Liver (tissue), 8 donors: ENCODE measurements at regions not wholly inside any gene's neighbourhood (a gene's known extent, or its start where the extent isn't known, plus 50 kb on each side); places are given as distances from the start of the nearest gene placed in this dataset.

Experiments
- DNase-seq: peaks from one replicate; pipeline ENCODE4 v3.0.0-alpha.2; 2017; ENCODE audit warnings: low spot score
- H3K27ac ChIP-seq, 2 donors: one replicate each; pipeline ENCODE4 v1.7.0; 2013; ENCODE audit warnings: inconsistent platforms in 2 of 2, low read length in 2 of 2, control low read depth in 1 of 2, low read depth in 1 of 2, mild to moderate bottlenecking in 1 of 2
- H3K27me3 ChIP-seq, 4 donors: one replicate each; pipeline versions ENCODE4 v1.6.1 to v1.7.0; 2013; ENCODE audit warnings: low read length in 3 of 4, inconsistent platforms in 1 of 4, mild to moderate bottlenecking in 1 of 4, moderate library complexity in 1 of 4; ENCODE audit not compliant: control insufficient read depth in 4 of 4, insufficient read depth in 4 of 4
- H3K36me3 ChIP-seq, 4 donors: one replicate each; pipeline versions ENCODE4 v1.6.1 to v1.7.0; 2013; ENCODE audit warnings: low read length in 3 of 4, mild to moderate bottlenecking in 3 of 4, low read depth in 1 of 4, moderate library complexity in 1 of 4; ENCODE audit not compliant: control insufficient read depth in 4 of 4, insufficient read depth in 3 of 4
- H3K4me1 ChIP-seq, 4 donors: one replicate each; pipeline versions ENCODE4 v1.6.1 to v1.7.0; 2013; ENCODE audit warnings: low read length in 3 of 4, mild to moderate bottlenecking in 3 of 4, moderate library complexity in 1 of 4; ENCODE audit not compliant: control insufficient read depth in 4 of 4, insufficient read depth in 4 of 4
- H3K4me3 ChIP-seq, 3 donors: one replicate each; pipeline versions ENCODE4 v1.6.1 to v1.7.0; 2013; ENCODE audit warnings: low read length in 3 of 3, control low read depth in 1 of 3, low read depth in 1 of 3, mild to moderate bottlenecking in 1 of 3
- H3K9ac ChIP-seq, 2 donors: one replicate each; pipeline ENCODE4 v1.7.0; 2013; ENCODE audit warnings: low read length in 2 of 2, mild to moderate bottlenecking in 2 of 2, moderate library complexity in 2 of 2, control low read depth in 1 of 2, low read depth in 1 of 2
- H3K9me3 ChIP-seq, 4 donors: one replicate each; pipeline versions ENCODE4 v1.6.1 to v1.7.0; 2013; ENCODE audit warnings: low read length in 3 of 4; ENCODE audit not compliant: control insufficient read depth in 4 of 4
- EGR1 ChIP-seq, 2 donors: IDR thresholded peaks; 2 replicates each; pipeline ENCODE4 v1.6.1; 2016 to 2018; ENCODE audit warnings: antibody characterized with exemption in 2 of 2, low read depth in 2 of 2
- FOXA1 ChIP-seq: IDR thresholded peaks from 2 replicates; pipeline ENCODE4 v1.6.1; 2016; ENCODE audit warnings: antibody characterized with exemption
- FOXA2 ChIP-seq: IDR thresholded peaks from 2 replicates; pipeline ENCODE4 v1.6.1; 2016; ENCODE audit warnings: antibody characterized with exemption
- NR2F2 ChIP-seq: IDR thresholded peaks from 2 replicates; pipeline ENCODE4 v1.6.1; 2016; ENCODE audit warnings: antibody characterized with exemption
- SP1 ChIP-seq: IDR thresholded peaks from 2 replicates; pipeline ENCODE4 v1.6.1; 2018; ENCODE audit warnings: antibody characterized with exemption, mild to moderate bottlenecking
- YY1 ChIP-seq: IDR thresholded peaks from 2 replicates; pipeline ENCODE4 v1.6.1; 2016; ENCODE audit warnings: antibody characterized with exemption, mild to moderate bottlenecking
- WGBS: extraction: QIAGEN DNeasy Blood & Tissue Kit; methylation state at CpG from one replicate; pipeline ENCODE4 v1.1.7; 2013; 5-methylcytosine and 5-hydroxymethylcytosine counted together
- TF ChIP-seq, protein P1 (sequence below): IDR thresholded peaks from 2 replicates; pipeline ENCODE4 v1.6.1; 2016; ENCODE audit warnings: antibody characterized with exemption
- TF ChIP-seq, protein P2 (sequence below): IDR thresholded peaks from 2 replicates; pipeline ENCODE4 v1.6.1; 2016; ENCODE audit warnings: antibody characterized with exemption, mild to moderate bottlenecking
- TF ChIP-seq, protein P3 (sequence below): fragments of 150-350 bp; IDR thresholded peaks from 2 replicates; pipeline ENCODE4 v1.5.1; 2017; ENCODE audit warnings: improper control_type of control experiment, low read depth, low read length; ENCODE audit not compliant: missing input control
- TF ChIP-seq, protein P4 (sequence below): IDR thresholded peaks from 2 replicates; pipeline ENCODE4 v1.6.1; 2016; ENCODE audit warnings: antibody characterized with exemption
- donor health status: healthy.
- donor health status: healthy.
- donor health status: healthy.
- donor health status: healthy.
- donor health status: healthy.

DNA sequence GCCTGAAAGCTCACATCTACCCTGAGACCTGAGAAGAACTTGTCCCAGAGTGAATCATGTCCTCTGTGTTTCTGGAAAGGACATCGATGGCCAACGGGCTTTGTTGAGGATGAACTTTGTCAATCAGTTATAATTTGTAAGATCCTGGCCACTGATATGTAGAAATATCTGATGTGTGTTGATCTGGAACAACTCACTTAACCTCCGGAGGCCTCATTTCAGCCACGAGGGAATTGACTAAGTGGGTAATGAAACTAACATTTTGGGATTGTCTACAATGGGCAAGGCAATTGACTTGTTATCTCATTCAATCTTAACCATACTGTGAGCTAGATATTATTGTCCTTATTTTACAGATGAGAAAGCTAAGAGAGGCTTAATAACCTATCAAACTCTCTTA is 468.1 kb upstream of the NRP1 start:
- no peak overlapping the region for H3K9ac ChIP-seq
- no peak overlapping the region for H3K27ac ChIP-seq
- no peak for DNase-seq
- peaks cover 2 to 9% (median 9%) of the 10 kb centered on the region in 4 donors for H3K4me1 ChIP-seq
- H3K27me3 ChIP-seq = no peaks in the 10 kb centered on the region
- WGBS = 95% methylated on average over 4 of the region's 4 CpGs
- H3K36me3 ChIP-seq = no peaks in the 10 kb centered on the region
- TF ChIP-seq NR2F2 (no peak), EGR1 (IDR thresholded peaks at IDR 0.05; ENCODE audit: low read depth in 2 of 2) (no peak), FOXA1 (no peak), YY1 (no peak)
- TF ChIP-seq, protein P1, sequence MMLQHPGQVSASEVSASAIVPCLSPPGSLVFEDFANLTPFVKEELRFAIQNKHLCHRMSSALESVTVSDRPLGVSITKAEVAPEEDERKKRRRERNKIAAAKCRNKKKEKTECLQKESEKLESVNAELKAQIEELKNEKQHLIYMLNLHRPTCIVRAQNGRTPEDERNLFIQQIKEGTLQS = no peak
- TF ChIP-seq, protein P2, sequence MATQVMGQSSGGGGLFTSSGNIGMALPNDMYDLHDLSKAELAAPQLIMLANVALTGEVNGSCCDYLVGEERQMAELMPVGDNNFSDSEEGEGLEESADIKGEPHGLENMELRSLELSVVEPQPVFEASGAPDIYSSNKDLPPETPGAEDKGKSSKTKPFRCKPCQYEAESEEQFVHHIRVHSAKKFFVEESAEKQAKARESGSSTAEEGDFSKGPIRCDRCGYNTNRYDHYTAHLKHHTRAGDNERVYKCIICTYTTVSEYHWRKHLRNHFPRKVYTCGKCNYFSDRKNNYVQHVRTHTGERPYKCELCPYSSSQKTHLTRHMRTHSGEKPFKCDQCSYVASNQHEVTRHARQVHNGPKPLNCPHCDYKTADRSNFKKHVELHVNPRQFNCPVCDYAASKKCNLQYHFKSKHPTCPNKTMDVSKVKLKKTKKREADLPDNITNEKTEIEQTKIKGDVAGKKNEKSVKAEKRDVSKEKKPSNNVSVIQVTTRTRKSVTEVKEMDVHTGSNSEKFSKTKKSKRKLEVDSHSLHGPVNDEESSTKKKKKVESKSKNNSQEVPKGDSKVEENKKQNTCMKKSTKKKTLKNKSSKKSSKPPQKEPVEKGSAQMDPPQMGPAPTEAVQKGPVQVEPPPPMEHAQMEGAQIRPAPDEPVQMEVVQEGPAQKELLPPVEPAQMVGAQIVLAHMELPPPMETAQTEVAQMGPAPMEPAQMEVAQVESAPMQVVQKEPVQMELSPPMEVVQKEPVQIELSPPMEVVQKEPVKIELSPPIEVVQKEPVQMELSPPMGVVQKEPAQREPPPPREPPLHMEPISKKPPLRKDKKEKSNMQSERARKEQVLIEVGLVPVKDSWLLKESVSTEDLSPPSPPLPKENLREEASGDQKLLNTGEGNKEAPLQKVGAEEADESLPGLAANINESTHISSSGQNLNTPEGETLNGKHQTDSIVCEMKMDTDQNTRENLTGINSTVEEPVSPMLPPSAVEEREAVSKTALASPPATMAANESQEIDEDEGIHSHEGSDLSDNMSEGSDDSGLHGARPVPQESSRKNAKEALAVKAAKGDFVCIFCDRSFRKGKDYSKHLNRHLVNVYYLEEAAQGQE = no peak
- TF ChIP-seq, protein P3, sequence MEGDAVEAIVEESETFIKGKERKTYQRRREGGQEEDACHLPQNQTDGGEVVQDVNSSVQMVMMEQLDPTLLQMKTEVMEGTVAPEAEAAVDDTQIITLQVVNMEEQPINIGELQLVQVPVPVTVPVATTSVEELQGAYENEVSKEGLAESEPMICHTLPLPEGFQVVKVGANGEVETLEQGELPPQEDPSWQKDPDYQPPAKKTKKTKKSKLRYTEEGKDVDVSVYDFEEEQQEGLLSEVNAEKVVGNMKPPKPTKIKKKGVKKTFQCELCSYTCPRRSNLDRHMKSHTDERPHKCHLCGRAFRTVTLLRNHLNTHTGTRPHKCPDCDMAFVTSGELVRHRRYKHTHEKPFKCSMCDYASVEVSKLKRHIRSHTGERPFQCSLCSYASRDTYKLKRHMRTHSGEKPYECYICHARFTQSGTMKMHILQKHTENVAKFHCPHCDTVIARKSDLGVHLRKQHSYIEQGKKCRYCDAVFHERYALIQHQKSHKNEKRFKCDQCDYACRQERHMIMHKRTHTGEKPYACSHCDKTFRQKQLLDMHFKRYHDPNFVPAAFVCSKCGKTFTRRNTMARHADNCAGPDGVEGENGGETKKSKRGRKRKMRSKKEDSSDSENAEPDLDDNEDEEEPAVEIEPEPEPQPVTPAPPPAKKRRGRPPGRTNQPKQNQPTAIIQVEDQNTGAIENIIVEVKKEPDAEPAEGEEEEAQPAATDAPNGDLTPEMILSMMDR = no peak
- H3K4me3 ChIP-seq = no peak overlapping the region
- H3K9me3 ChIP-seq = no peaks in the 10 kb centered on the region

DNA sequence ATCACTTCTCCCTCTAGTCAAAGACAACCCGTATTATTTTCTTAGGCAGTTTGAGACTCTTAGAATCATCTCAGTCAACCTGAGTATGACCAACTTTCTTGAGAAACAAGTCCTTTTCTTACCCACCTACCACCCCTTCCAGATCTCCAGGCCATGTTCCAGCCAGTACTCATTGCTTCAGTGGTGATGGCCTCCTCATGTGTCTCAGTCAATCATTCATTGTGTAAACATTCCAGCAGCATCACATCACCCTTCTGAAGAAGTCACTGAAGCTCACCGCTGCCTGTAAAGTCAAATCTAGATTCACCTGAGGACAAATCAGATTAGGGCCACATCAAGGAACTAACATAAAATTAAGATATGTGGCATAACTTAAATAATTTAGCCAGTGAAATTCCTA is 467.2 kb upstream of the NRP1 start:
- DNase-seq = no peak
- Histone ChIP-seq H3K9me3 (no peaks in the 10 kb centered on the region), H3K27ac (no peak overlapping the region), H3K27me3 (no peaks in the 10 kb centered on the region), H3K9ac (no peak overlapping the region), H3K36me3 (no peaks in the 10 kb centered on the region), H3K4me3 (no peak overlapping the region), H3K4me1 (peaks cover 2 to 9% (median 9%) of the 10 kb centered on the region in 4 donors)
- WGBS = 95% methylated on average over 2 of the region's 2 CpGs
- TF ChIP-seq NR2F2 (no peak), YY1 (no peak), SP1 (no peak), FOXA1 (no peak), EGR1 (IDR thresholded peaks at IDR 0.05; ENCODE audit: low read depth in 2 of 2) (no peak), FOXA2 (no peak)
- TF ChIP-seq, protein P4, sequence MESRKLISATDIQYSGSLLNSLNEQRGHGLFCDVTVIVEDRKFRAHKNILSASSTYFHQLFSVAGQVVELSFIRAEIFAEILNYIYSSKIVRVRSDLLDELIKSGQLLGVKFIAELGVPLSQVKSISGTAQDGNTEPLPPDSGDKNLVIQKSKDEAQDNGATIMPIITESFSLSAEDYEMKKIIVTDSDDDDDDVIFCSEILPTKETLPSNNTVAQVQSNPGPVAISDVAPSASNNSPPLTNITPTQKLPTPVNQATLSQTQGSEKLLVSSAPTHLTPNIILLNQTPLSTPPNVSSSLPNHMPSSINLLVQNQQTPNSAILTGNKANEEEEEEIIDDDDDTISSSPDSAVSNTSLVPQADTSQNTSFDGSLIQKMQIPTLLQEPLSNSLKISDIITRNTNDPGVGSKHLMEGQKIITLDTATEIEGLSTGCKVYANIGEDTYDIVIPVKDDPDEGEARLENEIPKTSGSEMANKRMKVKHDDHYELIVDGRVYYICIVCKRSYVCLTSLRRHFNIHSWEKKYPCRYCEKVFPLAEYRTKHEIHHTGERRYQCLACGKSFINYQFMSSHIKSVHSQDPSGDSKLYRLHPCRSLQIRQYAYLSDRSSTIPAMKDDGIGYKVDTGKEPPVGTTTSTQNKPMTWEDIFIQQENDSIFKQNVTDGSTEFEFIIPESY = no peak
- TF ChIP-seq, protein P1 = no peak
- TF ChIP-seq, protein P3 = no peak
